Ectodermal cell (in vitro differentiated cells): ENCODE measurements at regions not wholly inside any gene's neighbourhood (a gene's known extent, or its start where the extent isn't known, plus 50 kb on each side); places are given as distances from the start of the nearest gene placed in this dataset.
"Not testable (repeated sequence)": the region's sequence is repeated elsewhere in the genome, so short reads cannot be mapped to it uniquely, and the experiment has no call there.

Source experiments
- H3K27ac ChIP-seq: 2 replicates; pipeline ENCODE4 v1.7.0; 2013; ENCODE audit warnings: mild to moderate bottlenecking, low read depth, low read length; ENCODE audit not compliant: insufficient read depth, poor library complexity, severe bottlenecking
- H3K27me3 ChIP-seq: 2 replicates; pipeline ENCODE4 v1.7.0; 2013; ENCODE audit warnings: mild to moderate bottlenecking, low read length; ENCODE audit not compliant: insufficient read depth, control insufficient read depth, poor library complexity, severe bottlenecking
- H3K36me3 ChIP-seq: one replicate; pipeline ENCODE4 v1.7.0; 2013; ENCODE audit warnings: low read length; ENCODE audit not compliant: control insufficient read depth, insufficient read depth
- H3K4me1 ChIP-seq: one replicate; pipeline ENCODE4 v1.7.0; 2013; ENCODE audit warnings: low read length; ENCODE audit not compliant: control insufficient read depth, insufficient read depth
- H3K4me3 ChIP-seq: 2 replicates; pipeline ENCODE4 v1.7.0; 2013; ENCODE audit warnings: low read depth, low read length, control low read depth; ENCODE audit not compliant: insufficient read depth
- H3K9me3 ChIP-seq: 2 replicates; pipeline ENCODE4 v1.7.0; 2013; ENCODE audit warnings: mild to moderate bottlenecking, low read length, moderate library complexity; ENCODE audit not compliant: control insufficient read depth
- WGBS, 2 experiments: methylation state at CpG; one replicate each; pipeline ENCODE4 v1.1.7; 2013; ENCODE audit warnings: missing lambda C conversion rate in 2 of 2; 5-methylcytosine and 5-hydroxymethylcytosine counted together

DNA sequence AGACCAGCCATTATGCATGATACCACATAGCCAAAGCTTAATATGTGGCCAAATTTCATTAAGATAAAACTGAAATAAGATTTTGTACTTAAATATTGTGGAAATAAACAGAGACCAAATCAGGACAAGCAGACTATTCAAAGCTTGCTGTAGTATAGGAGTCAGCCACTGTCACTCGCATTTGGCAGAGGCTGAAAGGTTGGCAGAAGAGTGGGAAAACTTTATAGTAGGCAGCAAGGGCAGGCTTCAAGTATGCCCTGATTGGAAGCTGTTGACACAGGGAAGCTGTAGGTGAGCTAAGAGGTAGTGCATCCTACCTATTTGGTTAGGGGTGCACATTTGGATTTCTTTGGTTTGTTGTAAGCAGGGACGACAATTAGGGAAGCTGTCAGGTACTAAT, 202.5 kb upstream of the PDZRN3 start:
- Histone ChIP-seq H3K4me1 (no peaks in the 10 kb centered on the region), H3K27me3 (no peaks in the 10 kb centered on the region), H3K36me3 (no peaks in the 10 kb centered on the region), H3K9me3 (no peaks in the 10 kb centered on the region), H3K4me3 (no peak overlapping the region), H3K27ac (no peak overlapping the region)
- 66 to 74% methylated on average over 2 of the region's 2 CpGs for WGBS, 2 experiments

DNA sequence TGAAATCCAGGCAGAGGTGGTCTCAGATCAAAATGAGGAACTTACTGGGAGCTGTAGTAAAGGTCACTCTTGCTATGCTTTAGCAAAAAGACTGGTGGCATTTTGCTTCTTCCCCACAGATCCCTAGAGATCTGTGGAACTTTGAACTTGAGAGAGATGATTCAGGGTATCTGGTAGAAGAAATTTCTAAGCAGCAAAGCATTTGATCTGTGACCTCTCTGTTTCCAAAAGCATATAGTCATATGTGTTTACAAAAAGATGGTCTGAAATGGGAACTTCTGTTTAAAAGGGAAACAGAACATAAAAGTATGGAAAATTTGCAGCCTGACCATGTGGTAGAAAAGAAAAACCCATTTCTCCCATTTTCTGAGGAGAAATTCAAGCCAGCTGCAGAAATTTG, 196.2 kb upstream of the PDZRN3 start:
- H3K36me3 ChIP-seq, H3K9me3 ChIP-seq, H3K27me3 ChIP-seq: not testable (repeated sequence)

GRCh38 chr3:73820431-73820830, 195.7 kb upstream of the PDZRN3 start:
- no peaks in the 10 kb centered on the region for H3K36me3 ChIP-seq
- no peak overlapping the region for H3K27ac ChIP-seq
- no peaks in the 10 kb centered on the region for H3K9me3 ChIP-seq
- no peaks in the 10 kb centered on the region for H3K4me1 ChIP-seq
- H3K4me3 ChIP-seq: no peak overlapping the region
- 100% methylated on average over 1 of the region's 1 CpG; no CpG with 5 or more reads in 1 of the 2 experiments for WGBS, 2 experiments
- no peaks in the 10 kb centered on the region for H3K27me3 ChIP-seq

More for the DNA sequence above, 196.2 kb upstream of the PDZRN3 start:
- H3K4me1 ChIP-seq, H3K27ac ChIP-seq, H3K4me3 ChIP-seq: not testable (repeated sequence)

- WGBS, 2 experiments: 95 to 97% methylated on average over 1 of the region's 1 CpG
- H3K36me3 ChIP-seq: no peaks in the 10 kb centered on the region
- H3K27me3 ChIP-seq: no peaks in the 10 kb centered on the region
- H3K9me3 ChIP-seq: no peaks in the 10 kb centered on the region
- no peaks in the 10 kb centered on the region for H3K4me1 ChIP-seq
- H3K4me3 ChIP-seq: no peak overlapping the region
- H3K27ac ChIP-seq: no peak overlapping the region
These were observed 191.2 kb upstream of the PDZRN3 start for GRCh38 chr3:73815966-73816365.

- 92 to 96% methylated on average over 4 of the region's 4 CpGs for WGBS, 2 experiments
- Histone ChIP-seq H3K27me3 (no peaks in the 10 kb centered on the region), H3K4me3 (no peak overlapping the region), H3K9me3 (no peaks in the 10 kb centered on the region), H3K4me1 (no peaks in the 10 kb centered on the region), H3K27ac (no peak overlapping the region), H3K36me3 (no peaks in the 10 kb centered on the region)
These were observed 189.1 kb upstream of the PDZRN3 start for GRCh38 chr3:73813692-73814292.

DNA sequence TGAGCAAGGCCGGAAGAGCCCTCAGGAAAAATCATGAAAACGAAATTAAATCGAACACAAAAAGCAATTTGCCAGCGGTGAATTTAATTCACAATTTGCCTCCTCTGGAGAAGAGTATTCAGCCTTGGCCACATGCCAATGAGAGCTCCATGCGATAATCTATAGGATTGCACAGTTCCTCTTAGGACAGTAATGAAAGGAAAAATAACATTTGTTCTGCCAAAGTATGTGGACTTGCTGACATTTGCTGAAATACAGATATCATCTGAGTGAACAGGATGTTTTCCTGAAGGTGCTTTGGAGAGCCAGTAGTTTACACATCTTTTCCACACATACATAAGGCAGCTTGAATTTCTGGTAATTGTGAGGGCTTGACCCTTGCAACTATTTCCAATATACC, 188.6 kb upstream of the PDZRN3 start:
- no peaks in the 10 kb centered on the region for H3K36me3 ChIP-seq
- WGBS, 2 experiments: 95% methylated on average over 5 of the region's 5 CpGs
- H3K4me3 ChIP-seq: no peak overlapping the region
- H3K4me1 ChIP-seq: no peaks in the 10 kb centered on the region
- no peak overlapping the region for H3K27ac ChIP-seq
- H3K9me3 ChIP-seq: no peaks in the 10 kb centered on the region
- no peaks in the 10 kb centered on the region for H3K27me3 ChIP-seq

- Histone ChIP-seq H3K27me3 (no peaks in the 10 kb centered on the region), H3K27ac (no peak overlapping the region), H3K9me3 (no peaks in the 10 kb centered on the region), H3K4me1 (no peaks in the 10 kb centered on the region), H3K4me3 (no peak overlapping the region), H3K36me3 (no peaks in the 10 kb centered on the region)
- WGBS, 2 experiments: 89 to 93% methylated on average over 3 of the region's 3 CpGs
These were observed 187.3 kb upstream of the PDZRN3 start for GRCh38 chr3:73812054-73812453.

DNA sequence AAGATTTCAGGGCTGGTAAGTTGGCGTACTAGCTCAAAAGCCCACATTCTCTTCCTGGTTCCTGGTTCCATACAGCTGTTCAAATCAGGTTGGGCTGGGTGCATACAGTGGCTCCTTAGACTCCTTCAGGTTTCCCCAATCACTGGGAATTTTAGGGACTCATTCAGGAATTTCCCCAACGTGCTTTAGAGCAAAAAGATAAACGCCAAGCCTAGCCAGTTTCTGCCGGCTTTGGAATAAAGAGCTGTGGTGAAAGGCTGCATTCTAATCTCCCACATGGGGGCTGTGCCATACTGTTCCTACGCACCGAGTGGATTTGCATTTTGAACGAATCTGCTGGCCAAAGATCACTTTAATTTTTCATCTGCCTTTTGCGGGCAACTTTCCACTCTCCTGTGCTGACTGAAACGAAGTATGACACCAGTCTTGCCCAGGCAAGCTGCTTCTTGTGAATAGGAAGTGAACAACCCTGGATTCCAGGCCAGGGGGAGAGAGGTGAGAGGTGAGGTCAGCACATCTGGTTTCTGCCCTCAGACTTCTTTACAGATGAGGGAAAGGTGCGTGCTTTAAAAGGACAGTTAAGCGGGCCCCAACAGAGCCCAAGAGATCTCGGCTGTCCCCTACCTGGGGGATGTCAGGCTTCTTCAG, 184.2 kb upstream of the PDZRN3 start:
- Histone ChIP-seq H3K27me3 (no peaks in the 10 kb centered on the region), H3K4me1 (no peaks in the 10 kb centered on the region), H3K9me3 (no peaks in the 10 kb centered on the region), H3K36me3 (no peaks in the 10 kb centered on the region), H3K4me3 (no peak overlapping the region), H3K27ac (no peak overlapping the region)
- WGBS, 2 experiments: 85% methylated on average over 12 of the region's 12 CpGs

DNA sequence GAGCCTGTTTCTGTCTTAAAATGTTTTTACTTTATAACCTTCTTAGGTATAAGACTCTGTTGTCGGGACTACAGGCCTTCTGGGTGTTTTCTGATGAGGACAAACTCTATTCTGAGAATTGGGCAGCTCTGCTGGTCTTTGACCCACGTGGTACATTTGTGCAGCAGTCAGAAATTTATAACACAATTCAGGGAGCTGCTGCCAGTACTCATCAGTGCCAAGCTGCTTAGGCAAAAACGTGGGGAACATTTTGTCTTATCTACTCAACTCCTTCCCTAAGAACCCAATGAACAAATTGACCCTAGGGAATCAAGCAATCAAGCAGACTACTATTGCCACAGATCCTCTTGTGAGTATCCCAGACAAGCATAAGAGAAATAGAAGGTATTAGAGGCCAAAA, 180.7 kb upstream of the PDZRN3 start:
- H3K27ac ChIP-seq: no peak overlapping the region
- WGBS, 2 experiments: 83 to 84% methylated on average over 3 of the region's 3 CpGs
- no peaks in the 10 kb centered on the region for H3K27me3 ChIP-seq

GRCh38 chr3:73804204-73804603, 179.5 kb upstream of the PDZRN3 start:
- Histone ChIP-seq H3K27ac (no peak overlapping the region), H3K9me3 (no peaks in the 10 kb centered on the region), H3K36me3 (no peaks in the 10 kb centered on the region), H3K4me3 (no peak overlapping the region), H3K27me3 (no peaks in the 10 kb centered on the region), H3K4me1 (no peaks in the 10 kb centered on the region)
- WGBS, 2 experiments: 93 to 98% methylated on average over 5 to 6 of the region's 6 CpGs

More for the DNA sequence above, 180.7 kb upstream of the PDZRN3 start:
- H3K36me3 ChIP-seq: no peaks in the 10 kb centered on the region
- no peaks in the 10 kb centered on the region for H3K4me1 ChIP-seq
- H3K4me3 ChIP-seq: no peak overlapping the region
- H3K9me3 ChIP-seq: no peaks in the 10 kb centered on the region
